AG10803 (cell line): ENCODE measurements at regions not wholly inside any gene's neighbourhood (a gene's known extent, or its start where the extent isn't known, plus 50 kb on each side); places are given as distances from the start of the nearest gene placed in this dataset.

Source experiments
- DNase-seq: peaks from one replicate; pipeline ENCODE4 v3.0.0; 2010; ENCODE audit warnings: low read depth
- H3K4me3 ChIP-seq: 2 replicates; pipeline ENCODE4 v1.5.1; 2011; ENCODE audit warnings: mild to moderate bottlenecking, low read length, control low read depth
- CTCF ChIP-seq: conservative IDR thresholded peaks from 2 replicates; pipeline ENCODE4 v1.5.1; 2011; ENCODE audit warnings: mild to moderate bottlenecking, low read length, control low read depth, inconsistent platforms

DNA sequence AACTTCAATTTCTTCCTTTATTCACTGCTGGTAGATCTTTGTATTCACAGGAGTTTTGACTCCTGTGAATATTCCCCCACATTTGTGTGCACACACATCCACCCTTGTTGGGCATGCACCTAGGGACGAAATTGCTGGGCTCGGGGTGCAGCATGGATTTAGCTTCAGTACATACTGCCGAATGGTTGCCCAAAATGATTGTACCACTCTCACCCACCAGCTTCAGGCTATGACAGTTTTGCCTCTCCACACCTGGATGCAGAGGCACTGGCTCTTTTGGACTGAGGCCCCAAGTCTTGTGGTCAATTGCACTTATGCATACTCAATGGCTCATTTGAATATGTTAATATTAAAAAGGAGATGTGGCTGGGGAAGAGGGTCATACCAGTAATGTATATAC, 65.1 kb upstream of the ODC1 start:
- no peak overlapping the region for H3K4me3 ChIP-seq
- no peak for DNase-seq

DNA sequence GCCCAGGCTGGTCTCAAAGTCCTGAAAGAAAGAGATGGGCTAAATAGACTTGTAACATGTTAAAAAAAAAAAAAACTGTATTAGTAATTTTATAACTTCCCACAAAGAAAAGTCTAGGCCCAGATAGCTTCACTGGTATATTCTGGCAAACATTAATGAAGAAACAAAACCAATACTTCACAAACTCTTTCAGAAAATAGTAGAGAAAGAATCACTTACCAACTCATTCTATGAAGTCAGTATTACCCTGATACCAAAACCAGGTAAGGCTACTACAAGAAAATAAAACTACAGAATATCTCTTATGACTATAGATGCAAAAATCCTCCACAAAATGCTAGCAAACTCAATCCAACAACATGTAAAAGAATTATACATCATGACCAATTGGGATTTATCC, 59.9 kb upstream of the ODC1 start:
- DNase-seq = no peak
- no peak overlapping the region for H3K4me3 ChIP-seq
- TF ChIP-seq CTCF = no peak

More for the DNA sequence above, 65.1 kb upstream of the ODC1 start:
- TF ChIP-seq CTCF = no peak

DNA sequence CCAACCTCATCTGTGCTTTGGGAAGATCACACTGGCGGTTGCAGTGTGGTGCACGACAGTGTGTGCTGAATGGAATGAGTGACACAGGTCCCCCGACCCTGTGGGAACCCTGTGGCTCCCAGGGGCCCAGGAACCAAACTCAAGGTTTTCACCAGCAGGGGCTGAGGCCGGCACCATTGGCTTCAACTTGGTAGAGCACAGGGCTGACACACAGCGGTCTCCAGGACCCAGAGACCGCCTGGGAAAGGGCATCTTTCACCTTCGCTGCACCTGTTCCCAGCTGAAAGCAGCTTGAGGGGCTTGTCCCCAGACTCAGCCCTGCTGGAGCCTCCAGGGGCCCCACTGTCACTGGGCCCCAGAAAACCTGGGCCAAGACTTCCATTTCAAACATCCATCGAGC, 59.0 kb upstream of the ODC1 start:
- H3K4me3 ChIP-seq = no peak overlapping the region

DNA sequence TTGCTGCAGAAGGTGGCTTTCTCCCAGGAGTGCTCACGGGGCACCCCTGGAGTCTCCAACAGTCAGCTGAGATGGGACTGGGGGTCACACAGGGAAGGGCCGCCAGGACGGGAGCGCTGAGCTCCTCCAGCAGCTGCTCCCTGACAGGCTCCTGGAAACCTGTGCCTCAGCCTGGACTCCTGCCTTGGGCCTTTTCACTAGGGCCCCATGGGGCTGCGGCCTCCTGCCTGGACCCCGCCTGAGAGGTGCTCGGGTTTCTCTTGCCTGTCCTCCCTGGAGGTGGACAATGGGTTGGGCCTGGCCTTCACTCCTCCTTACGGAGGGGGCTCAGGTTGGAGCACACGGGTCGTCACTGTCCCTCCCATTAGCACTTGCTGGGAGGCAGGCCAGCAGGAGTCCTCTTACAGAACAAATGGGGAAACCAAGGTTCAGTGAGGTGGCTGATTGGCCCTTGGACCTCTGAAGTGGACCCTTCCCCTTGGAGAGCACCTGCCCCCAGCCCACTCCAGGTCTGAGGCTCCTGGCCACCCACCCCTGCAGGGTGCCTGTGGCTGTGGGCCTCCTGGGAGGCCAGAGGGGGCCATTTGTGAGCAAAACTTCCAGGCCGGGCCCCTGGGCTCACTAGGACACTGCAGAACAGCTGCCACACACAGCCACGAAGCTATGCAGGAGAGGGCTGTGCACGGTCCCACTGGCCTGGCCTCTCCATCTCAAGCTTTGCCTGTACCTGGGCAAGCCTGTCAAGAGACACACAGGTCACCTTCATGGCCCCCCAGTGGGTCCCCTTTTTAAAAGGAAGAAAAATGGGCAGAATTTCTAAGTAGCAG, 57.1 kb upstream of the ODC1 start:
- DNase-seq = no peak
- no peak overlapping the region for H3K4me3 ChIP-seq
- no peak for TF ChIP-seq CTCF

More for the DNA sequence above, 59.0 kb upstream of the ODC1 start:
- DNase-seq = no peak
- TF ChIP-seq CTCF = no peak

DNA sequence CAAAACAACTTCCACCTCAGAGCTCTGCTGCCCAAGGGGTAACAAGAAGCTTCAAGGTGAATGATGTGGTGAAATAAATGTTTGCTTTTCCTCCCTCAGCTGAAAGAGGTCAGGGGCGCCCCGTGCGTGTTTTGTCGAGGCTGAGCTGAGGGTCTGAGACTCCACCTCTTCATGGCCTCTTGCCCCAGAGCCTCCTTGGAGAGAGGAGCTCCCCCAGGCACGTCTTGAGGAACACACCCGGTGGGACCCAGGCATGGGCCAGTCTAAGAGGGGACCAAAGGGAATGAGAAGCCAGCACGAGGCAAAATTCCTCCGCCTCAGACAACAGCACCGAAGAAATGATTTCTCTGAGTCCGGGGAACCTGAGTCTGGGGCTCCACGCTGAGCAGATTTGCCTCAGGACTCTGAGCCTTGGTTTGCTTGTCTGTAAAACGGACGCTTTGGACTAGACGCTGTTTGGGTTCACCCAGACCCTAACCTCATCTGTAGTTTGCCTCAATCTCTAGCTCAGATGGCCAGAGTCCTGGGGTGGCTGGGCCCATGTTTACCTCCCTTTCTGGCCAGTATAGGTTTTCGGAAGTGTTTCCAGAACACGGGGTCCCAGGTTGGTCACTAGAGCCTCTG, 56.4 kb upstream of the ODC1 start:
- H3K4me3 ChIP-seq = no peak overlapping the region
- DNase-seq = no peak
- TF ChIP-seq CTCF = no peak

DNA sequence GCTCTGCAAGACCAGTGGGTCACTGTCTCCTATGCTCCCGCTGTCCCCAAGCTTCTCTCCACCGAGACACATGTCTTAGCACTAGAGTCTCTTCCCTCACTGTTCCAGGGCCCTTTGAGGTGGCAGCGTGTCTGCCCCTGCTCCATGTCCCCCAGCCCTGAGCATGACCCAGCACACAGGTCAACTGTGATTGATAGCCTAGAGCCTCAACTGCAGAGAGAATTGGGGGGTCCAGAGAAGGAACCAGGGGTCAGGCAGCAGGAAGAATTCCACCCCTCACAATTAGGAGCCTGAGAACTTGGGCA, 54.6 kb upstream of the ODC1 start:
- no peak for DNase-seq
- no peak for TF ChIP-seq CTCF
- H3K4me3 ChIP-seq = no peak overlapping the region

DNA sequence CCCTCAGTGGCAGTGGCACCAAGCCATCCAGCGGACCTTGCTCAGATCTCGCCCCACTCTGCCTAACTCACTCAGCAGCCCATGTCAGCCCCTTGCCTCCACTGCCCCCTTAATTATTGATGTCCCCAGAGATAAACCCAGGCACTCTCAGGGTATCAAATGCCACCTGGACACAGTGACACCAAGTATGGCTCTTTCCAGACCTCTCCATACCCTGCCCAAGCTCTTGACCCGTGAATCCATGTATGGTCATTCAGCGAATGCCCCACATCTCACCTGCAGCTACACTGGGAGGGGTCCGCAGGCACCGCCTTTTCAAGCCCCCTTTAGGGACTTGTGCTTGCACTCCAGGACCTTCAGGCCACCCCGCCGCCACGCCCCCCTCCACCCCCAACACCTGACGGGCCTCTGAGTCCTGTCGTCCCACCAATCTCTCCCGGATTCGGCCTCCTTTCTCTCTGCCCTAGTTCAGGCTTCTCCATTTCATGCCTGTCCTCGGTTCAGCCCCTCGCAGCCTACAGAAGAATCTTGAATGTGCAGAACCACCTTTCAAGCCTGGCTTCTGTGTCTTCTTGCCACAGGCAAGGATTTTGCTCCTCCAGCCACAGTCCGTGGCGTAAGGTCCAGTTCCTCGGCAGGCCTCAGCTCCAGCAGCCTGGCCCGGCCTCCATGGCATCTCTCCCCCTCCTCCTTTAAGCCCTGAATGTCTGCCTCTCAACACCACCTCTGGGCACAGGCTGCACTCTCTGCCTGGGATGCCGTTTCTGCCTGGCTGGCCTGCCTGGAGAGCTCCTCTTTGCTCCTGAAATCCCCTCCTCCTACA, 54.1 kb upstream of the ODC1 start:
- no peak for DNase-seq
- no peak overlapping the region for H3K4me3 ChIP-seq
- no peak for TF ChIP-seq CTCF
